ENCODE measurements at regions not wholly inside any gene's neighbourhood (a gene's known extent, or its start where the extent isn't known, plus 50 kb on each side); places are given as distances from the start of the nearest gene placed in this dataset.

- no peak for DNase-seq (ENCODE audit: low read depth in 3 of 3, low spot score in 1 of 3)
These were observed 263.3 kb downstream of the PTEN start for GRCh38 chr10:88126699-88127098.

- DNase-seq (ENCODE audit: low read depth in 3 of 3, low spot score in 1 of 3), result no peak
These were observed 263.8 kb downstream of the PTEN start for GRCh38 chr10:88127269-88127668.

GRCh38 chr10:88127766-88128165 is 264.3 kb downstream of the PTEN start:
- no peak for DNase-seq (ENCODE audit: low read depth in 3 of 3, low spot score in 1 of 3)

GRCh38 chr10:88129013-88129412 is 265.6 kb downstream of the PTEN start:
- DNase-seq (ENCODE audit: low read depth in 3 of 3, low spot score in 1 of 3), result no peak

- no peak for DNase-seq (ENCODE audit: low read depth in 3 of 3, low spot score in 1 of 3)
These were observed 267.5 kb downstream of the PTEN start for GRCh38 chr10:88130912-88131311.

GRCh38 chr10:88131511-88132139 is 268.2 kb downstream of the PTEN start:
- DNase-seq (ENCODE audit: low read depth in 3 of 3, low spot score in 1 of 3), result no peak

GRCh38 chr10:88136712-88137111 is 273.3 kb downstream of the PTEN start:
- DNase-seq (ENCODE audit: low read depth in 3 of 3, low spot score in 1 of 3), result no peak

GRCh38 chr10:88138319-88138848 is 275.0 kb downstream of the PTEN start:
- DNase-seq (ENCODE audit: low read depth in 3 of 3, low spot score in 1 of 3), result no peak

- DNase-seq (ENCODE audit: low read depth in 3 of 3, low spot score in 1 of 3), result no peak
These were observed 283.8 kb downstream of the PTEN start for GRCh38 chr10:88147000-88147798.

GRCh38 chr10:88149906-88150305 is 286.5 kb downstream of the PTEN start:
- DNase-seq (ENCODE audit: low read depth in 3 of 3, low spot score in 1 of 3), result no peak

GRCh38 chr10:88150339-88150738 is 286.9 kb downstream of the PTEN start:
- DNase-seq (ENCODE audit: low read depth in 3 of 3, low spot score in 1 of 3), result no peak

GRCh38 chr10:88152728-88153133 is 289.3 kb downstream of the PTEN start:
- peak in 1 of 3 donors; percentile 7 for DNase-seq (ENCODE audit: low read depth in 3 of 3, low spot score in 1 of 3)

- no peak for DNase-seq (ENCODE audit: low read depth in 3 of 3, low spot score in 1 of 3)
These were observed 291.3 kb downstream of the PTEN start for GRCh38 chr10:88154596-88155250.

GRCh38 chr10:88156341-88156740 is 292.9 kb downstream of the PTEN start:
- DNase-seq (ENCODE audit: low read depth in 3 of 3, low spot score in 1 of 3), result no peak

GRCh38 chr10:88157981-88158465 is 294.6 kb downstream of the PTEN start:
- no peak for DNase-seq (ENCODE audit: low read depth in 3 of 3, low spot score in 1 of 3)

- DNase-seq (ENCODE audit: low read depth in 3 of 3, low spot score in 1 of 3), result no peak
These were observed 295.2 kb downstream of the PTEN start for GRCh38 chr10:88158526-88159122.

GRCh38 chr10:88159127-88159829 is 295.9 kb downstream of the PTEN start:
- no peak for DNase-seq (ENCODE audit: low read depth in 3 of 3, low spot score in 1 of 3)

- DNase-seq (ENCODE audit: low read depth in 3 of 3, low spot score in 1 of 3), result no peak
These were observed 297.6 kb downstream of the PTEN start for GRCh38 chr10:88161070-88161469.

GRCh38 chr10:88161756-88162155 is 298.3 kb downstream of the PTEN start:
- DNase-seq (ENCODE audit: low read depth in 3 of 3, low spot score in 1 of 3), result no peak

- DNase-seq (ENCODE audit: low read depth in 3 of 3, low spot score in 1 of 3), result no peak
These were observed 299.4 kb downstream of the PTEN start for GRCh38 chr10:88162852-88163251.

- no peak for DNase-seq (ENCODE audit: low read depth in 3 of 3, low spot score in 1 of 3)
These were observed 300.1 kb downstream of the PTEN start for GRCh38 chr10:88163572-88163971.

Data from stimulated activated CD4-positive, alpha-beta T cell treated with anti-CD3 and anti-CD28 coated beads, TNF-alpha, amount 100 ng/mL, for 1 hour (primary cell).